IMR-90 (cell line): ENCODE measurements at regions not wholly inside any gene's neighbourhood (a gene's known extent, or its start where the extent isn't known, plus 50 kb on each side); places are given as distances from the start of the nearest gene placed in this dataset.

Source experiments
- ATAC-seq: fragments of 200-7000 bp; cut with Tn5 transposase; 2 replicates; pipeline ENCODE4 v1.9.1; 2020; ENCODE audit warnings: low read depth, mild to moderate bottlenecking, moderate library complexity
- BruUV-seq: library from RNA; stranded (reverse); fragments of 400-500 nt; replicated peaks from 2 replicates; lab custom pipeline; 2021; lab: Mats Ljungman, UMichigan
- CTCF ChIA-PET: fragments of 300-600 bp; formaldehyde crosslinking; extraction: SDS; loops from one replicate; lab custom pipeline; 2021; ENCODE audit warnings: antibody characterized with exemption; lab: Yijun Ruan, JAX
- POLR2A ChIA-PET: fragments of 300-600 bp; sonication (Branson Sonifier 250); formaldehyde crosslinking; loops from one replicate; lab custom pipeline; 2022; ENCODE audit warnings: antibody characterized with exemption; ENCODE audit not compliant: unreplicated experiment; lab: Charles Lee
- DNase-seq: peaks from one replicate; pipeline ENCODE4 v3.0.0; 2013
- H2AFZ ChIP-seq: replicated peaks from 2 replicates; pipeline ENCODE3; 2013; ENCODE audit warnings: low read length, mild to moderate bottlenecking; ENCODE audit not compliant: poor library complexity
- H2AK5ac ChIP-seq: 2 replicates; pipeline ENCODE4 v1.6.1; 2013; ENCODE audit warnings: low read depth, low read length, inconsistent platforms
- H2AK9ac ChIP-seq: replicated peaks from 2 replicates; pipeline ENCODE3; 2013; ENCODE audit warnings: mild to moderate bottlenecking, low read depth, low read length, moderate library complexity; ENCODE audit not compliant: poor library complexity
- H2BK120ac ChIP-seq: 2 replicates; pipeline ENCODE4 v1.6.1; 2013; ENCODE audit warnings: low read depth, low read length, inconsistent platforms
- H2BK15ac ChIP-seq: 3 replicates; pipeline ENCODE4 v1.6.1; 2013; ENCODE audit warnings: low read depth, low read length, inconsistent platforms
- H2BK20ac ChIP-seq: 2 replicates; pipeline ENCODE4 v1.6.1; 2013; ENCODE audit warnings: low read depth, mild to moderate bottlenecking, inconsistent platforms, low read length, moderate library complexity
- H2BK5ac ChIP-seq: 2 replicates; pipeline ENCODE4 v1.6.1; 2013; ENCODE audit warnings: mild to moderate bottlenecking, low read depth, low read length, inconsistent platforms; ENCODE audit not compliant: poor library complexity, severe bottlenecking
- H3K14ac ChIP-seq: replicated peaks from 2 replicates; pipeline ENCODE4 v1.6.1; 2013; ENCODE audit warnings: low read depth, low read length, inconsistent platforms
- H3K18ac ChIP-seq: 2 replicates; pipeline ENCODE4 v1.6.1; 2013; ENCODE audit warnings: low read depth, low read length, control low read depth
- H3K23ac ChIP-seq: 2 replicates; pipeline ENCODE4 v1.6.1; 2013; ENCODE audit warnings: low read depth, low read length, inconsistent platforms
- H3K27ac ChIP-seq: 2 replicates; pipeline ENCODE4 v1.5.1; 2013; ENCODE audit warnings: mild to moderate bottlenecking, control low read depth, low read length; ENCODE audit not compliant: insufficient read depth
- H3K27me3 ChIP-seq: 2 replicates; pipeline ENCODE4 v1.6.1; 2013; ENCODE audit warnings: low read length; ENCODE audit not compliant: control insufficient read depth, insufficient read depth
- H3K36me3 ChIP-seq: 2 replicates; pipeline ENCODE4 v1.6.1; 2013; ENCODE audit warnings: low read length, mixed read lengths; ENCODE audit not compliant: control insufficient read depth, insufficient read depth
- H3K4ac ChIP-seq: 2 replicates; pipeline ENCODE4 v1.6.1; 2013; ENCODE audit warnings: low read depth, low read length, inconsistent platforms
- H3K4me1 ChIP-seq: 2 replicates; pipeline ENCODE4 v1.6.1; 2013; ENCODE audit warnings: low read length, mixed read lengths; ENCODE audit not compliant: control insufficient read depth, insufficient read depth
- H3K4me2 ChIP-seq: 2 replicates; pipeline ENCODE4 v1.6.1; 2013; ENCODE audit warnings: low read depth, mild to moderate bottlenecking, control low read depth, low read length, moderate library complexity
- H3K4me3 ChIP-seq: 2 replicates; pipeline ENCODE4 v1.5.1; 2013; ENCODE audit warnings: low read depth, mild to moderate bottlenecking, control low read depth, low read length, moderate library complexity; ENCODE audit not compliant: insufficient read depth
- H3K56ac ChIP-seq: 2 replicates; pipeline ENCODE4 v1.6.1; 2013; ENCODE audit warnings: low read length, inconsistent platforms; ENCODE audit not compliant: insufficient read depth; ENCODE audit errors: extremely low read depth
- H3K79me1 ChIP-seq, 2 experiments: 2 replicates each; pipeline ENCODE4 v1.6.1; 2013; ENCODE audit warnings: low read length in 2 of 2, inconsistent platforms in 1 of 2, low read depth in 1 of 2
- H3K9ac ChIP-seq: 2 replicates; pipeline ENCODE4 v1.6.1; 2013; ENCODE audit warnings: low read depth, low read length, control low read depth
- H3K9me1 ChIP-seq: 2 replicates; pipeline ENCODE4 v1.6.1; 2013; ENCODE audit warnings: low read length, inconsistent platforms; ENCODE audit not compliant: insufficient read depth
- H3K9me3 ChIP-seq: 2 replicates; pipeline ENCODE4 v1.6.1; 2013; ENCODE audit warnings: low read length; ENCODE audit not compliant: control insufficient read depth, insufficient read depth
- H4K20me1 ChIP-seq: 2 replicates; pipeline ENCODE4 v1.6.1; 2013; ENCODE audit warnings: low read length, inconsistent platforms; ENCODE audit not compliant: insufficient read depth
- H4K5ac ChIP-seq: 2 replicates; pipeline ENCODE4 v1.6.1; 2013; ENCODE audit warnings: mild to moderate bottlenecking, low read depth, low read length, control low read depth
- H4K8ac ChIP-seq, 2 experiments: 2 replicates each; pipeline ENCODE4 v1.6.1; 2013; ENCODE audit warnings: low read depth in 2 of 2, low read length in 2 of 2, control low read depth in 1 of 2, inconsistent platforms in 1 of 2
- H4K91ac ChIP-seq: 2 replicates; pipeline ENCODE4 v1.6.1; 2013; ENCODE audit warnings: low read depth, low read length, inconsistent platforms; ENCODE audit not compliant: insufficient read depth
- BHLHE40 ChIP-seq: fragments of 150-350 bp; IDR thresholded peaks from 2 replicates; pipeline ENCODE4 v1.6.1; 2016; ENCODE audit warnings: mild to moderate bottlenecking, low read depth, low read length
- CEBPB ChIP-seq: IDR thresholded peaks from 2 replicates; pipeline ENCODE4 v1.6.1; 2012; ENCODE audit warnings: low read depth, low read length, improper control_type of control experiment
- CHD1 ChIP-seq: IDR thresholded peaks from 2 replicates; pipeline ENCODE4 v1.6.1; 2012; ENCODE audit warnings: low read depth, low read length, improper control_type of control experiment
- FOS ChIP-seq: fragments of 150-350 bp; IDR thresholded peaks from 2 replicates; pipeline ENCODE4 v1.6.1; 2016; ENCODE audit warnings: low read depth, low read length
- MAFK ChIP-seq: IDR thresholded peaks from 2 replicates; pipeline ENCODE4 v1.6.1; 2012; ENCODE audit warnings: low read depth, low read length, improper control_type of control experiment
- MAZ ChIP-seq: IDR thresholded peaks from 2 replicates; pipeline ENCODE4 v1.6.1; 2012; ENCODE audit warnings: low read depth, mild to moderate bottlenecking, low read length, improper control_type of control experiment, moderate library complexity, borderline replicate concordance
- MXI1 ChIP-seq: IDR thresholded peaks from 2 replicates; pipeline ENCODE4 v1.6.1; 2012; ENCODE audit warnings: low read depth, mild to moderate bottlenecking, low read length, moderate library complexity, borderline replicate concordance
- NFE2L2 ChIP-seq: fragments of 150-350 bp; IDR thresholded peaks from 2 replicates; pipeline ENCODE4 v1.6.1; 2016; ENCODE audit warnings: low read depth, mild to moderate bottlenecking, low read length
- POLR2A ChIP-seq: IDR thresholded peaks from 2 replicates; pipeline ENCODE4 v1.6.1; 2012; ENCODE audit warnings: mild to moderate bottlenecking, low read depth, low read length
- RAD21 ChIP-seq: IDR thresholded peaks from 2 replicates; pipeline ENCODE4 v1.6.1; 2012; ENCODE audit warnings: low read length, improper control_type of control experiment
- RFX5 ChIP-seq: IDR thresholded peaks from 2 replicates; pipeline ENCODE4 v1.8.0; 2012; ENCODE audit warnings: low read depth, mild to moderate bottlenecking, low read length, moderate library complexity
- SMC3 ChIP-seq: fragments of 150-350 bp; IDR thresholded peaks from 2 replicates; pipeline ENCODE4 v1.6.1; 2016; ENCODE audit warnings: low read depth, mild to moderate bottlenecking, antibody characterized with exemption, low read length, moderate library complexity
- WGBS, 2 experiments: methylation state at CpG; one replicate each; pipeline versions ENCODE4 v1.1.5 to v1.1.7; 2013; ENCODE audit warnings: missing lambda C conversion rate in 2 of 2; ENCODE audit not compliant: insufficient read length in 1 of 2; ENCODE audit errors: extremely low coverage in 2 of 2; 5-methylcytosine and 5-hydroxymethylcytosine counted together
- dilution Hi-C: fragments of 300-500 bp; cut with HindIII; formaldehyde crosslinking; loops from one replicate; pipeline ENCODE4 v1.14.3; 2018; ENCODE audit warnings: low sequenced_read_pairs; ENCODE audit not compliant: unreplicated experiment
- in situ Hi-C: fragments of 300-500 bp; cut with MboI; formaldehyde crosslinking; loops from 3 replicates; pipeline ENCODE4 v1.14.3; 2019; ENCODE audit warnings: low sequenced_read_pairs, inconsistent platforms, mixed read lengths
- intact Hi-C: fragments of 100-400 bp; cut with micrococcal nuclease; formaldehyde crosslinking; loops from 2 replicates; pipeline ENCODE4 v1.10.0; 2022
- TF ChIP-seq, protein P1 (sequence below): fragments of 150-350 bp; IDR thresholded peaks from 2 replicates; pipeline ENCODE4 v1.6.1; 2016; ENCODE audit warnings: low read depth, mild to moderate bottlenecking, low read length, moderate library complexity, borderline replicate concordance
- TF ChIP-seq, protein P2 (sequence below): conservative IDR thresholded peaks from 2 replicates; pipeline ENCODE4 v1.5.1; 2012; ENCODE audit warnings: mild to moderate bottlenecking, low read depth, low read length, improper control_type of control experiment

DNA sequence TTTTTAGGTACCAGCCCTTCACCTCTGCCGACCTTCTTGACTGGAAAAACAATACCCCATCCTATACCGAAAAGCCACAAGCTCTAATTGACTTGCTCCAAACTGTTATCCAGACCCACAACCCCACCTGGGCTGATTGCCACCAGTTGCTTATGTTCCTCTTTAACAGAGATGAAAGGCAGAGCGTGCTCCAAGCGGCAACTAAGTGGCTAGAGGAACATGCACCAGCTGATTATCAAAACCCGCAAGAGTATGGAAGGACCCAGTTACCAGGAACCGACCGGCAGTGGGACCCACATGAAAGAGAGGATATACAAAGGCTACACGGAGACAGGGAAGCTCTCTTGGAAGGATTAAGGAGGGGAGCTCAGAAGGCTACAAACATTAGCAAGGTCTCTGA lies 86.1 kb upstream of the TANC1 start:
- Histone ChIP-seq H3K18ac (no peak overlapping the region), H2BK120ac (no peak overlapping the region), H3K9me1 (no peaks in the 10 kb centered on the region), H4K20me1 (no peaks in the 10 kb centered on the region), H3K27ac (no peak overlapping the region), H3K27me3 (peaks cover 10% of the 10 kb centered on the region), H3K14ac (no peak overlapping the region), H3K4me3 (no peak overlapping the region), H3K36me3 (no peaks in the 10 kb centered on the region), H4K91ac (no peak overlapping the region), H3K4ac (no peak overlapping the region), H2AK5ac (no peak overlapping the region), H3K9ac (no peak overlapping the region), H3K4me1 (no peaks in the 10 kb centered on the region), H3K4me2 (no peak overlapping the region), H2BK15ac (no peak overlapping the region), H2BK5ac (no peak overlapping the region), H4K8ac (no peak overlapping the region), H4K5ac (no peak overlapping the region), H3K79me1 (no peaks in the 10 kb centered on the region), H2AK9ac (no peak overlapping the region), H3K56ac (no peak overlapping the region), H2AFZ (no peak overlapping the region), H2BK20ac (no peak overlapping the region), H3K9me3 (no peaks in the 10 kb centered on the region), H3K23ac (no peak overlapping the region)
- no TSS peak for BruUV-seq
- dilution Hi-C loops (no loop called here), in situ Hi-C loops (loop anchor here (25.0 kb wide), 1 partner anchor 1080 kb away; no protein-coding TSS in a partner anchor), intact Hi-C loops (no loop called here)
- CTCF ChIA-PET, result interaction anchor here (0.8 kb wide), 1 partner anchor 237 kb away, joined by 3 read pairs; no protein-coding TSS in a partner anchor
- POLR2A ChIA-PET, result no interaction called here
- TF ChIP-seq RFX5 (no peak), CEBPB (no peak), MXI1 (no peak), RAD21 (no peak), MAZ (no peak), FOS (no peak), CHD1 (no peak), NFE2L2 (no peak), SMC3 (no peak), BHLHE40 (no peak), POLR2A (no peak), MAFK (no peak)
- TF ChIP-seq, protein P1, sequence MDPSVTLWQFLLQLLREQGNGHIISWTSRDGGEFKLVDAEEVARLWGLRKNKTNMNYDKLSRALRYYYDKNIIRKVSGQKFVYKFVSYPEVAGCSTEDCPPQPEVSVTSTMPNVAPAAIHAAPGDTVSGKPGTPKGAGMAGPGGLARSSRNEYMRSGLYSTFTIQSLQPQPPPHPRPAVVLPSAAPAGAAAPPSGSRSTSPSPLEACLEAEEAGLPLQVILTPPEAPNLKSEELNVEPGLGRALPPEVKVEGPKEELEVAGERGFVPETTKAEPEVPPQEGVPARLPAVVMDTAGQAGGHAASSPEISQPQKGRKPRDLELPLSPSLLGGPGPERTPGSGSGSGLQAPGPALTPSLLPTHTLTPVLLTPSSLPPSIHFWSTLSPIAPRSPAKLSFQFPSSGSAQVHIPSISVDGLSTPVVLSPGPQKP, result no peak
- TF ChIP-seq, protein P2, sequence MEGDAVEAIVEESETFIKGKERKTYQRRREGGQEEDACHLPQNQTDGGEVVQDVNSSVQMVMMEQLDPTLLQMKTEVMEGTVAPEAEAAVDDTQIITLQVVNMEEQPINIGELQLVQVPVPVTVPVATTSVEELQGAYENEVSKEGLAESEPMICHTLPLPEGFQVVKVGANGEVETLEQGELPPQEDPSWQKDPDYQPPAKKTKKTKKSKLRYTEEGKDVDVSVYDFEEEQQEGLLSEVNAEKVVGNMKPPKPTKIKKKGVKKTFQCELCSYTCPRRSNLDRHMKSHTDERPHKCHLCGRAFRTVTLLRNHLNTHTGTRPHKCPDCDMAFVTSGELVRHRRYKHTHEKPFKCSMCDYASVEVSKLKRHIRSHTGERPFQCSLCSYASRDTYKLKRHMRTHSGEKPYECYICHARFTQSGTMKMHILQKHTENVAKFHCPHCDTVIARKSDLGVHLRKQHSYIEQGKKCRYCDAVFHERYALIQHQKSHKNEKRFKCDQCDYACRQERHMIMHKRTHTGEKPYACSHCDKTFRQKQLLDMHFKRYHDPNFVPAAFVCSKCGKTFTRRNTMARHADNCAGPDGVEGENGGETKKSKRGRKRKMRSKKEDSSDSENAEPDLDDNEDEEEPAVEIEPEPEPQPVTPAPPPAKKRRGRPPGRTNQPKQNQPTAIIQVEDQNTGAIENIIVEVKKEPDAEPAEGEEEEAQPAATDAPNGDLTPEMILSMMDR, result no peak
- WGBS, 2 experiments, result no CpG with 5 or more reads among the region's 8 CpGs
- no peak for DNase-seq
- no peak for ATAC-seq
